GM18517 (cell line): ENCODE measurements at regions not wholly inside any gene's neighbourhood (a gene's known extent, or its start where the extent isn't known, plus 50 kb on each side); places are given as distances from the start of the nearest gene placed in this dataset.
"Not testable (repeated sequence)": the region's sequence is repeated elsewhere in the genome, so short reads cannot be mapped to it uniquely, and the experiment has no call there.

Source experiments
- ATAC-seq: cut with Tn5 transposase; IDR thresholded peaks from one replicate; pipeline ENCODE4 v1.9.1; 2021; ENCODE audit warnings: mild to moderate bottlenecking, moderate library complexity; ENCODE audit not compliant: unreplicated experiment

GRCh38 chr3:17915341-17915740, 172.9 kb upstream of the TBC1D5 start:
- no peak for ATAC-seq

DNA sequence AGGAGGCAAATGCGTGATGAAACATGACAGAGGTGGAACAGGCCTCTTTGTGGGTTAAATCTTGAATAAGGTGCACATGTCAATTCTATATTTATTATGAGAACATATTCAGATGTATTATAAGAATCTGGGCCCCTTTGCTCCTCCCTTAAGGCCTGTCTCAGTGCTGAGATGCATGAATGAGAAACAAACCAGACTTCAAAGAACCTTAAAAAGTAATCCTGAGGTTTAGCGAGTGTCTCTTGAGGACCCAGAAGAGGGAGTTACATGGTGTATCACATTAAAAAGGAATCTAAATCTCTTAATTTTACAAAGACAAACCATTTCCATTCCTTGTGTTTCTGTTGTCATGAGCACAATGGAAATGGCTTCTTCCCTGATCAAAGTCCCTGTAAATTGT, 170.9 kb upstream of the TBC1D5 start:
- ATAC-seq, result no peak

GRCh38 chr3:17911986-17912760, 169.7 kb upstream of the TBC1D5 start:
- no peak for ATAC-seq

DNA sequence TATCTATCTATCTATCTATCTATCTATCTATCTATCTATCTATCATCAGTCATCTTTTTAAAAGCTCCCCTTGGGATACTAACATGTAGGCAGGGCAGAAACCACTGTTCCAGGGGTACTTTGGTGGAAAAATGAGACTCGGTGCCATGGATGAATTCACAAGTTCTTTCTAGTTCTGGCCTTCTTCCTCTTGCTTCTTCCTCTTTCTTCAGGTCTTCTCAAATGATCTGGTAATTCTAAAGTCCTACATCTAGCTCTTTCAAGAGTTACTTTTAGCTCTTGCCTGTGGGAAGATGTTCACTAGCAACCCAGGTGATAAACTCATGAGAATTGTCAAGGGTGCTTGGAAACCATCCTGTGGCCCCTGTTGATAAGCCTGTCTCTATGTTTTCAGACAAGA, 168.5 kb upstream of the TBC1D5 start:
- ATAC-seq, result no peak

- no peak for ATAC-seq
Observed at GRCh38 chr3:17909714-17910113, 167.3 kb upstream of the TBC1D5 start.

- no peak for ATAC-seq
Observed at GRCh38 chr3:17908399-17909191, 166.2 kb upstream of the TBC1D5 start.

DNA sequence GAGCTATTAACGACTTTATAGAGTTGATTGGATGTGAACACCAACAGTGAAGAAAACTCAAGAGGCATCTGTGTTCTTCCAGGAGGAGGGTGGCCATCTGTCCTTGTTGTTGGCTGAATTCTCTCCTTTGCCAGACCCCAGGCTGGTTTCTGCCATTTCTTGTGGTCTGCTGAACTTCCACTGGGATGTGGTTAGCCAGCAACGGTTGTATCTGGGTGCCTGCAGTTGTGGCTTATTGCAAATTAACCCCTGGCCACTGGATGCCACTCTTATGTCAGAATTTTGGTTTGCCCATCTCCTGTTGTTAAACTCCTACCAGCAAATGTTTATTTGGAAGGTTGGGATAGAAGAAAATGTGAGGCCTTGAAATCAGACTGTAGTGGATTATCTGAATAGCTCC, 163.6 kb upstream of the TBC1D5 start:
- no peak for ATAC-seq

DNA sequence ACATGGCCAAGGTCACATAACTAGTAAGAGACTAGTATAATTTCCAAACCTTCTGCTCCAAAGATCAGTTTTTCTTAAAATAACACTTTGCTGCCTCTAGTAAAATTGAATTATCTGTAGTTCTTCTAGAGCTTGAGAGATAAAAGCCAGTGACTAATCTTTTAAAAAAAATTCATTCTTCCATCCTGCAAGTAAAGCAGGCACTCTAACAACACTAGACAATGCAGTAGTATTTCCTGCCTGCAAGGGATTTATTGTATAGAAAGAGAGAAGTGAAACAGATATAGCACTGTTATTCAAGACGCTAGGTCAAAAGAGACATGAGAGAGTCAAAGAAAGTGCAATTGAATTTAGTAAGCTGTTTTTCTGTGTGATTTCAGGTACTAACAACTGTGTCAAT, 159.5 kb upstream of the TBC1D5 start:
- ATAC-seq, result peak; percentile 89

- ATAC-seq, result peak; percentile 69
Observed at GRCh38 chr3:17894434-17895060, 152.1 kb upstream of the TBC1D5 start.

DNA sequence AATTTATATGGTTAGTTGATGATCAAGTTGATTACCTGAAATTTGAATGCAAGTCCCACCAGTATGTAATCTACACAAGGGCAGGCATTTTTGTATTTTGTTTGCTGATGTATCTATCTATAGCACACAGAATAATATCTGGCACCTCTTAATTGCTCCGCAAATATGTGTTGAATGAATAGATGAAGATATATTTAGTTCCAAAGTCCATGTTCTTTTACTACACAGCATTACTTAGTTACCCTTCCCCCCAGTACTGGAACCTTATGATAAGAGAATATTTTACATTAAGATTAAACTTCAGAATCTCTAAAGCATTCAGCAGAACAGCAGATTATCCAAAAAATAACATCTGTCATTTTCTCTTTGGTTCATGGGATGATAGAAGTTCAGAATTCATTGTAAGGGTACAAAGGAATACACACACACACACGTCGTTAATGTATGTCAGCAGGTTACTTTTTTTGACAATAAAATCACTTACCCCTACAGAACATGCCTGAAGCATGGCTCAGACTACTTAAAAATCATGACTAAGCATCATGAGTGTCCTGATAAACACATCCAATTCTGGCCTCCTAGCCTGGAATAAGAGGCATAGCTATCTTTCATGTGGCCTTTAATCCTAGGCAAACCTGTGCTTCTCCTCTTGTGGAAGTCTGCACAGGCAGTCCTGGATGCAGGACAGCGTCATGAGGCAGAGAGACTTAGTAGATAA, 148.9 kb upstream of the TBC1D5 start:
- ATAC-seq, result no peak

- no peak for ATAC-seq
Observed at GRCh38 chr3:17885986-17886385, 143.6 kb upstream of the TBC1D5 start.

GRCh38 chr3:17882981-17883380, 140.6 kb upstream of the TBC1D5 start:
- no peak for ATAC-seq

DNA sequence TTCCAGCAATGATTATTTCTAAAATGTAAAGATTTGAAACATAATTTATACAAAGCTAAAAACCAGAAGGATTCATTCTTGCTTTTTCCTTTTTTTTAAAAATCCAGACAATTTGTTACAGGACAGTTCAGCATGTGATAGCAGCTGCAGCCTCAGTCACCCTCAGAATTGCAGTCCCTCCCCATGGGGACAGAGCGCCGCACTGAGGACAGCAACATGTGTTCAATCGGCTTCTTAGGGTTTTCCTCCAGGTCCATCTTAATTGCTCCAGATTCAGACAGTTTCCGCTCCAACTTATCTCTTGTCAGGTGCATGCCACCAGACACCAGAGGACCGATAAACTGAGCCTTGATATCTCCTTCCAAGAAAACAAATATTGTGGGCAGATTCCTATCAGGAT, 134.9 kb upstream of the TBC1D5 start:
- ATAC-seq, result no peak

GRCh38 chr3:17874636-17875035, 132.2 kb upstream of the TBC1D5 start:
- no peak for ATAC-seq

GRCh38 chr3:17872457-17872856, 130.0 kb upstream of the TBC1D5 start:
- ATAC-seq, result no peak

GRCh38 chr3:17865631-17866030, 123.2 kb upstream of the TBC1D5 start:
- ATAC-seq, result no peak

GRCh38 chr3:17861476-17861875, 119.0 kb upstream of the TBC1D5 start:
- ATAC-seq, result no peak

DNA sequence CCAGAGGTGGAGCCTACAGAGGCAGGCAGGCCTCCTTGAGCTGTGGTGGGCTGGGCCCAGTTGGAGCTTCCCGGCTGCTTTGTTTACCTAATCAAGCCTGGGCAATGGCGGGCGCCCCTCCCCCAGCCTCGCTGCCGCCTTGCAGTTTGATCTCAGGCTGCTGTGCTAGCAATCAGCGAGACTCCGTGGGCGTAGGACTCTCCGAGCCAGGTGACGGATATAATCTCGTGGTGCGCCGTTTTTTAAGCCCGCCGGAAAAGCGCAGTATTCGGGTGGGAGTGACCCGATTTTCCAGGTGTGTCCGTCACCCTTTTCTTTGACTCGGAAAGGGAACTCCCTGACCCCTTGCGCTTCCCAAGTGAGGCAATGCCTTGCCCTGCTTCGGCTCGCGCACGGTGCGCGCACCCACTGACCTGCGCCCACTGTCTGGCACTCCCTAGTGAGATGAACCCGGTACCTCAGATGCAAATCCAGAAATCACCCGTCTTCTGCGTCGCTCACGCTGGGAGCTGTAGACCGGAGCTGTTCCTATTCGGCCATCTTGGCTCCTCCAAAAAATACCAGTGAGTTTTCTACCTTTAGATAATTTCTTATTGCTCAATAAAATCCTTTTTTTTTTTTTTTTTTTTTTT, 118.5 kb upstream of the TBC1D5 start:
- ATAC-seq, result not testable (repeated sequence)

DNA sequence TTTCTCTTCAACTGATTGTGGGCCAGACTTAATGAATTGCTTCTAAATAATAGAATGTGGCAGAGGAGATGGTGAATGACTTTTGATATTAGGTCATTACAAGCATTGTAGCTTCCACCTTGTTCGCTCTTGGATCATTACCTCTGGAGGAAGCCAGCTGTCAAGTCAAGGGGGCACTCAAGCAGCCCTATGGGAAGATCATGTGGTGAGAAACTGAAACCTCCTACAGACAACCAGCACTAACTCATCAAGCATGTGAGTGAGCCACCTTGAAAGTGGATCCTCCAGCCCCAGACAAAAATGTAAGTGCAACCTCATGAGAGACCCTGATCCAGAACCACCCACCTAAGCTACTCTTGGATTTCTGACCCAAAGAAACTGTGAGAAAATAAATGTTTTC, 109.8 kb upstream of the TBC1D5 start:
- peak; percentile 75 for ATAC-seq

DNA sequence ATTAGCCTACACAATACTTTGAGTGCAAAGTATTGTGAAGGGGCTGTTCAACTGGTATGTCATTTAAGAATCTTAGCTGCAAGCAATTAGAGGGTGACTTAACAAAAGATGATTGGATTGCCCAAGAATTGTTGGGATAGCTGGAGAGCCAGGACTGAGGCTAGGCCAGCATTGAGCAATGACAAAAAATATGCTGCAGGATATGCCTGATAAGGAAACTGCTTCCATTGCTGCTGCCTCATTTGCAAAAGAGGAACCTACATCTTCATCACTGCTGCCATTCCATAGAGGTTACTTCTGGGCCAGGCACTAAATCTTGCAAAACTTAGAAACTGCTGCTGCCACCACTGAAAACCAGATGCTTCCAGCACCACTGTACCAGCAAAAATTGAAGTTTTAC, 108.0 kb upstream of the TBC1D5 start:
- no peak for ATAC-seq

DNA sequence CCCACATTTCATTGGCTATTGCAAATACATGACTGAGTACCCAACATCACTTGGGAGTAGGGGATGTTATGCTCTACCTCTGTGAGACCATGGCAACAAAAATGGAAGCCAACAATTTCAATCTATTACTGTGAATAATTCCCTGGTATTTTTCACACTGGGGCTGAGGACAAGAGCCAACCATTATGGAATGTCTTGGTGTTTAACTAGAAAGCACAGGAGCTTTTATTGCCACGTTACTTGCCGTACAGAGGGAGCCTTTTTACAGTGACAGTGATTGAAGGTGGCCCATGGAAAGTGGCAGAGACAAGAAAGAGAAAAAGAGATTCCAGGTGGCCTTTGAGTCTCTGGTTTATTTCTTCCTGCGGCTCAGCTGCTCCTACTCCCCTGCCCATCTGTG, 105.7 kb upstream of the TBC1D5 start:
- ATAC-seq, result no peak
